GM12864 (cell line): ENCODE measurements at regions not wholly inside any gene's neighbourhood (a gene's known extent, or its start where the extent isn't known, plus 50 kb on each side); places are given as distances from the start of the nearest gene placed in this dataset.
"Not testable (repeated sequence)": the region's sequence is repeated elsewhere in the genome, so short reads cannot be mapped to it uniquely, and the experiment has no call there.

ENCODE experiments used
- DNase-seq: peaks from one replicate; pipeline ENCODE4 v3.0.0-alpha.2; 2011; ENCODE audit warnings: low read depth
- H3K4me3 ChIP-seq: 2 replicates; pipeline ENCODE4 v1.5.1; 2011; ENCODE audit warnings: mild to moderate bottlenecking, low read depth, low read length, control low read depth
- TF ChIP-seq, protein P1 (sequence below): IDR thresholded peaks from 2 replicates; pipeline ENCODE4 v1.5.1; 2011; ENCODE audit warnings: low read depth, mild to moderate bottlenecking, moderate library complexity, low read length, control low read depth, inconsistent platforms; ENCODE audit errors: missing control alignments

DNA sequence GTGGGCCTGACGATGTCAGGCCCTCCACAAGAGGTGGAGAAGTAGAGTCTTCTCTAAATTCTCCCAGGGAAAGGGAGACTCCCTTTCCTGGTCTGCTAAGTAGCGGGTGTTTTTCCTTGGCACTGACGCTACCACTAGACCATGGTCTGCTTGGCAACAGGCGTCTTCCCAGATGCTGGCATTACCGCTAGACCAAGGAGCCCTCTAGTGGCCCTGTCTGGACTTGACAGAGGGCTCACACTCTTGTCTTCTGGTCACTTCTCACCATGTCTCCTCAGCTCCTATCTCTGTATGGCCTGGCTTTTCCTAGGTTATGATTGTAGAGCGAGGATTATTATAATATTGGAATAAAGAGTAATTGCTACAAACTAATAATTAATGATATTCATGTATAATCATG is 51.1 kb upstream of the RASSF6 start:
- DNase-seq: not testable (repeated sequence)
- TF ChIP-seq, protein P1, sequence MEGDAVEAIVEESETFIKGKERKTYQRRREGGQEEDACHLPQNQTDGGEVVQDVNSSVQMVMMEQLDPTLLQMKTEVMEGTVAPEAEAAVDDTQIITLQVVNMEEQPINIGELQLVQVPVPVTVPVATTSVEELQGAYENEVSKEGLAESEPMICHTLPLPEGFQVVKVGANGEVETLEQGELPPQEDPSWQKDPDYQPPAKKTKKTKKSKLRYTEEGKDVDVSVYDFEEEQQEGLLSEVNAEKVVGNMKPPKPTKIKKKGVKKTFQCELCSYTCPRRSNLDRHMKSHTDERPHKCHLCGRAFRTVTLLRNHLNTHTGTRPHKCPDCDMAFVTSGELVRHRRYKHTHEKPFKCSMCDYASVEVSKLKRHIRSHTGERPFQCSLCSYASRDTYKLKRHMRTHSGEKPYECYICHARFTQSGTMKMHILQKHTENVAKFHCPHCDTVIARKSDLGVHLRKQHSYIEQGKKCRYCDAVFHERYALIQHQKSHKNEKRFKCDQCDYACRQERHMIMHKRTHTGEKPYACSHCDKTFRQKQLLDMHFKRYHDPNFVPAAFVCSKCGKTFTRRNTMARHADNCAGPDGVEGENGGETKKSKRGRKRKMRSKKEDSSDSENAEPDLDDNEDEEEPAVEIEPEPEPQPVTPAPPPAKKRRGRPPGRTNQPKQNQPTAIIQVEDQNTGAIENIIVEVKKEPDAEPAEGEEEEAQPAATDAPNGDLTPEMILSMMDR: peak; percentile 32

GRCh38 chr4:73673286-73673685 is 53.0 kb upstream of the RASSF6 start:
- no peak for DNase-seq
- no peak overlapping the region for H3K4me3 ChIP-seq
- TF ChIP-seq, protein P1: no peak

More for the DNA sequence above, 51.1 kb upstream of the RASSF6 start:
- H3K4me3 ChIP-seq: not testable (repeated sequence)

GRCh38 chr4:73674451-73674919 is 54.2 kb upstream of the RASSF6 start:
- DNase-seq: no peak
- H3K4me3 ChIP-seq: no peak overlapping the region
- TF ChIP-seq, protein P1: no peak

DNA sequence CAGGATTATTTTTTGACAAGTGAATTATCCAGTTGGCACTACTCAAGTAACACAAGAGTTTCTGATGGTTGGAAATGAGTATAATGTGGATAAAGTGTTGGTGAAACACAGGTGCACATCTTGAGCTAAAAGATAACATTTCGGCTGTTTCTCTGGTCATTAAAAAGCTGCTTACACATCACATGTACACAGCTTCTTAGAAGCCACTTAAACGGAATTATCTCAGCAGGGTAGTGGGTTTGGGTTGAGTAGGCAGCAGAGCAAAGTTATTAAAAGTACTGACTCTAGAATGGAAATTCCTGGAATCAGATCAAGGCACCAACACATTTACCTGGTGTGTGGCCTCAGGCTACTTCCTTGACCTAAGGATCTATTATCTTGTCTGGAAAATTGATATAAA is 55.4 kb upstream of the RASSF6 start:
- DNase-seq: no peak
- H3K4me3 ChIP-seq: no peak overlapping the region
- TF ChIP-seq, protein P1: no peak

- DNase-seq: no peak
- TF ChIP-seq, protein P1: no peak
Measured at GRCh38 chr4:73676136-73676535, 55.9 kb upstream of the RASSF6 start.

DNA sequence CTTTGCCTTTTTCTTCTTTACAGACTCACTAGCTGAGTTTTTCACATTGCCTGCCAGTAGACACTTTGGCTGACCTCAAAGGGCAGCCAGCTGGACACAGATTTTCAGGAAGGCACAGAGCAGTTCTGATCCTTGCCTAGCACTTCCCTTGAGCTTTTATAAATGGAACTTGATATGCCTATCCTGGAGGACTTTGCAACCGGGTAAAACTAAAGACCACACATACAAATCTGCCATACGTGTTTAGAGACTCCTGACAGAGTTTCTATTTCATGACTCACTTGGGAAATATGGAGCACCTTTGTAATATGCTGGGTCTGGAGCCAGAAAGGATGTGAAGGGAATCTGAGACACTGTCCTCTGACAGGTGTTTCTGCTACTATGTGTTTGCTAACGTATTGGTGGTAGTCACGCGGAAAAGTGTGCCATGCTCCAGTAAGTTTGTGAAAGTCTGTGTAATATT is 56.7 kb upstream of the RASSF6 start:
- no peak for DNase-seq
- TF ChIP-seq, protein P1: no peak
- H3K4me3 ChIP-seq: no peak overlapping the region

More at GRCh38 chr4:73676136-73676535, 55.9 kb upstream of the RASSF6 start:
- no peak overlapping the region for H3K4me3 ChIP-seq

GRCh38 chr4:73679836-73680235 is 59.6 kb upstream of the RASSF6 start:
- no peak overlapping the region for H3K4me3 ChIP-seq
- no peak for DNase-seq
- TF ChIP-seq, protein P1: no peak
